H1 (cell line): ENCODE measurements at regions not wholly inside any gene's neighbourhood (a gene's known extent, or its start where the extent isn't known, plus 50 kb on each side); places are given as distances from the start of the nearest gene placed in this dataset.

ENCODE experiments used
- EP300 ChIP-seq, 2 experiments: IDR thresholded peaks; 1 replicate in 1 of 2; 2 replicates in 1 of 2; pipeline ENCODE4 v1.6.1; 2011 to 2012; ENCODE audit warnings: low read depth in 2 of 2, low read length in 2 of 2, mild to moderate bottlenecking in 2 of 2, borderline replicate concordance in 1 of 2, inconsistent platforms in 1 of 2, moderate library complexity in 1 of 2
- POLR2A ChIP-seq, 2 experiments: IDR thresholded peaks; 1 replicate in 1 of 2; 2 replicates in 1 of 2; pipeline ENCODE4 v1.6.1; 2011; ENCODE audit warnings: low read depth in 2 of 2, low read length in 2 of 2, mild to moderate bottlenecking in 2 of 2; ENCODE audit errors: control extremely low read depth in 1 of 2
- TEAD4 ChIP-seq: IDR thresholded peaks from 2 replicates; pipeline ENCODE4 v1.6.1; 2012; ENCODE audit warnings: low read depth, low read length, inconsistent platforms, mixed read lengths

GRCh38 chr22:47630741-47631534 lies 868.5 kb downstream of the TBC1D22A start:
- TF ChIP-seq POLR2A (IDR thresholded peaks at IDR 0.05; ENCODE audit: control extremely low read depth in 1 of 2, low read depth in 2 of 2, low read length in 2 of 2): no peak
- no peak for TF ChIP-seq TEAD4
- TF ChIP-seq EP300 (IDR thresholded peaks at IDR 0.05; ENCODE audit: borderline replicate concordance in 1 of 2, low read depth in 2 of 2, low read length in 2 of 2): no peak
